CD4-positive, alpha-beta T cell treated with Interleukin-10 for 1 hour (primary cell): ENCODE measurements at regions not wholly inside any gene's neighbourhood (a gene's known extent, or its start where the extent isn't known, plus 50 kb on each side); places are given as distances from the start of the nearest gene placed in this dataset.

ENCODE experiments used
- DNase-seq: peaks from one replicate; pipeline ENCODE4 v3.0.0-alpha.2; 2020

DNA sequence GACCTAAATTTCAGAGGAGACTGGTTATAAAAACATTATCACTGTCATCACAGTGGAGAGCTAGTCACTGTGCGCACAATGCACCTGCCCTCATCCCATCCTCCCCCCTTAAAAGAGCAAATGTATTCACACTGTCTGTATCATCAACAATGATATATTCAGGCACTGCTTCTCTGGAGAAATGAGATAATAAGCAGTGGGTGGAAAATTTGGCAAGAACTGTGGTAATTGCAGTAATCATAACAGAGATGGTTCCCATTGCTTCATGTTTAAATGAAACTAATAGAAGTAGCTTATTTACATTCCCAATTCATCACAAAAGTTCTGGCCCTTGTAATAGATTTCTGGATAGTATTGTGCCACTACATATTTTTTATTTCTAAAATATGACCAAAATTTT is 867.4 kb upstream of the ADGRL2 start:
- DNase-seq = no peak

- no peak for DNase-seq
Measured at GRCh38 chr1:80931178-80931577, 869.6 kb upstream of the ADGRL2 start.

DNA sequence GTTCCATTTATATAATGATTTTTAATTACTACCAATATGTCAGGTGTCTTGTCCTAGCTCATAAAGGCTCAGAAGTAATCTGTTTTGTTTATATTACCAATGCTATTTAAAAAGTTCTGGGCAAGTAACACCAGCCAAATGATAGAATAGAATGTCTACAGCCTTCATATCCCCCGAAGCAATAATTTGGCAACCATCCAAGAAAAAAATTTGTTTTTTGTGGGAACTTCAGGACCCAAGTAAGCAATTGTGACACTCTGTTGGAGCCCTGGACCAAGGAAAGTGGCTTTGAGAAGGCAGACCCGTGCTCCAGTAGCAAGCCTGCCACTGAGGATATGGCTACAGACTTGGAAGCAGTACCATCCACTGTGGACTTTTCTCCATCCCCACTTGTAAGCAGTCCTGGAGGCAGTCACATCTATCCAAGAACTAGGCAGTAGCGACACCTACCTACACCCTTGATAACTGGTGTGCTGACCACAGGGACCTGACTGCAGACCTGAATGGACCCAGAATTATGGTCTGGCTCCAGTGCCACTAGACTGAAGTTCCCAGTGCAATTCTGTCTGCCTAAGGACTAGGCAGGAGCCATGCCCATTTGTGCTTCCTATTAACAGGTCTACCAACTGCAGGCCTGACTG is 870.7 kb upstream of the ADGRL2 start:
- DNase-seq = no peak

GRCh38 chr1:80926531-80926930 is 874.2 kb upstream of the ADGRL2 start:
- no peak for DNase-seq

DNA sequence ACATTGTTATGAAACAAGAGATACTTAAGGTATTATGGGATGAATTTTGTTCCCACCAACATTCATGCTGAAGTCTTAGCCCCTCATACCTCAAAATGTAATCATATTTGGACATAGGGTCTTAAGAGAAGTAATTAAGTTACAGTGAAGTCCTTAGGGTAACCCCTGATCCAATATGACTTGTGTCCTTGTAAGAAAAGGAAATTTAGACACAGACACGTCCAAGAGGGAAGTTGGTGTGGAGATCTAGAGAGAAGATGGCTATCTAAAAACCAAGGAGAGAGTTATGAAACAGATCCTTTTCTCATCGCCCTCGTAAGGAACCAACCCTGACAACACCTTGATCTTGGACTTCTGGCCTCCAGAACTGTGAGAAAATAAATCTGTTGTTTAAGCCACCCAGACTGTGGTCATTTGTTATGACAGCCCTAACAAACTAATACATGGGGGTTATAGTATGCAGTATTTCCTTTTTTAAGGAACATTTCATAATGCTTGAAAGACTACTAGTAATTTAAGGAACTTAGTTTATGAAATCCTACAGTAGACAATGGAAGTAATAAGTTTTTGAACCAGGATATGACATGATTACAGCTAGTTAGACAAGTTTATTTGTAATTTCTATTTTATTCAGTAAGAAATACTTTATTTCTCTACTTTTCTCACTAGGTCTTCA is 875.5 kb upstream of the ADGRL2 start:
- DNase-seq = no peak

DNA sequence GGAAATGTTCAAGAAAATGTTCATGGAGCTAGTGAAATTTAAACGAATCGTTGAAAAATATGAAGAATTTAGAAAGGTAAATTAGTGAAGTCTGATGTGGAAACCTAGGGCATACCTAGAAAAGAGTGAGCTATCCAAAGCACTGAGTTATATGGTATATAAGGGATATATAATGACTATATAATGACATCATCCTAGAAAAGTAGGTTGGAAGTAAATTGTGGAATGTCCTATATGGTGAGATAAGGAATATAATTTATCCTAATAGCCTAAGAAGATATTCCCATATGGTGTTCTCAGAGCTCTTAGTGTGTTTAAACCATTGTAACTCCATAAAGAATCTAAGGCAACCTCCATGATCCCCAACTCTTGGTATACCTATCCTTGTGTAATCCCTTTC is 876.4 kb upstream of the ADGRL2 start:
- no peak for DNase-seq

DNA sequence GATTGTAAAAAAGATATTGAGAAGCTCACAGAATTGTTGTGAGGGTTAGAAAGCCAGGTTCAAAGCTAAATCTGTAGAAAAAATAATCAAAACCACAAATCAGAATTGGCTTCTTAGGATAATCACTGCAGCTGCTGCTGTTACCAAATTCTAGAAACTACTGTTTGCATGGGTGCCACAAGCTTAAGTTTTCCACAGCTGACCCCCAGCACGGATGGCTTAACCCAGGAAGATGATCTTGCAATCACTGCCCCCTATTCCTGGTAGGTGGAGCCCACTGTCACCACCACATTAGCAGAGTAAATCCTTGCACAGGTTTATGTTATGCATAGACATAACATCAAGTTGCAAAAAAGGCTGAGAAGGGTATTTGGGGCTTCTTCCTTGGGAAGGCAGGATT is 877.8 kb upstream of the ADGRL2 start:
- DNase-seq = no peak

GRCh38 chr1:80919426-80919825 is 881.3 kb upstream of the ADGRL2 start:
- DNase-seq = no peak

GRCh38 chr1:80918380-80918779 is 882.4 kb upstream of the ADGRL2 start:
- no peak for DNase-seq

DNA sequence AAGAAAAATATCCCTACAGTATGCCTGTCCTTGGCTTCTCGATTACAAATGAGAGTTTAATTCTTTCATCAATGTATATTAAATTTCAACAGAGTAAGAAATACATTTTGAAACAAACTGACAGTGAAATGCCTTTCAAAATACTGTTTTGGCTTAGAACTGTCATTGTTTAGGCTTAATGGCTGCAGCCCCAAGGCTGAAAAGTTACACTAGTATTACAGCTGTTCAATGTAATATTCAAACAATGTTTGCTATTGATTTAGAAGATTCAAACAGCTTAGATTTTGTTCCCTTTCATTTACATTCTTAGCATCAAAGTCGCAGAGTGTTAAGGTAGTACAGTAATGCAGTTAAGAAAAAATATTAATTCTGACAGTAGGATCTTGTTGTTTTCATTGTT is 882.9 kb upstream of the ADGRL2 start:
- no peak for DNase-seq

DNA sequence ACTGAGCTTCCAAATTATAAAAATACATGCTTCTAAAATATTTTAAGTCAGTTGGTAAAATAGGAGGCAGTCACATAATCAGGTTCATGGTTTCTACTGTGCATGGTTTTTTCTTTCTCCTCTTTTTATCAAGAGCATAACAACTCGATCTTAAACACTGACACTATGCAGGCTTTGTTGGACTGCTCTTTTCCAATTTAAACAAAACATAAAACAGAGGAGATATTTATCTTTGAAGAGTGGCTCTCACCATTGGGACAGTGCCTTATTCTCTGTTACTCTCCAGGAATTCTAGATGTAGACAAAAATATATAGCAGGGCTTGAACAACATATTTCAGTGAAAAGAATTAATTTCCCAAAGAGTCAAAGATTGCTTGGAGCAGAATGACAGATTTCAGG is 883.5 kb upstream of the ADGRL2 start:
- DNase-seq = no peak

DNA sequence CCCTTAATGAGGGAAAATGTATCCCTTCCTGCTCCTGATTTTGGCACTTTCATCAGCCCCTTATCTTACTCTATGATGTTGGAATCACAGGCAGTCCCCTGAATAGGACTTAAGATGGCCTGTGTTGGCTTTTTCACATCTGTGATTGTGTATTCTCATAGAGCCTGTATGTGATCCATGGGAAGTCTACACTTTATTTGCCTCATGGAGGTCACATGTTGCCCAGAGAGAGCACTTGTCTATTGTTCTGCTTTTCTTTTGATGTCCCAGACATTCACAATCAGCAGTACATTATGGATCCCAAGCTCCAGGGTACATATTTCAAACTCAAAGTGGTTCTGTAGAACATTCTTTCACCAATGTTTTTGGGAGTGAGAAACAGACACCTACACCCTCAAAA is 885.2 kb upstream of the ADGRL2 start:
- no peak for DNase-seq

DNA sequence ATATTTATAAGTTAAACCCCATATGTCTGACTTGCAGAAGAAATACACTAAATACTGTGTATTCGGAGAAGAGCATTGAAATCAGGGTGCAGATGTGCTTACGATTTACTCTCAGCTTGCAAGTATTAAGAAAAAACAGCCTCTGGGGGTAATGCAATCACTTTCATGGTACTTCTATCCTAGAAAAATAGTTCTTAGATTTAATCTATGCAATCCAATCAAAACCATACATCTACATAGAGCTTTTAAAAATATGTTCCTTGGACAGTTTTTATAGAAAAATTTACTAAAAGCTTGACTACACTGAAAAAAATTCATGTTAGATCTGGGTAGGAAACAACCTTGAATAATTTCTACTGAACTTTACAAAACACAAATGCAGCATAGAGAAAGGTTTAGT is 890.3 kb upstream of the ADGRL2 start:
- DNase-seq = no peak

- no peak for DNase-seq
Measured at GRCh38 chr1:80909172-80909784, 891.5 kb upstream of the ADGRL2 start.

GRCh38 chr1:80896781-80897356 is 903.9 kb upstream of the ADGRL2 start:
- DNase-seq = no peak

GRCh38 chr1:80894921-80895320 is 905.8 kb upstream of the ADGRL2 start:
- no peak for DNase-seq

DNA sequence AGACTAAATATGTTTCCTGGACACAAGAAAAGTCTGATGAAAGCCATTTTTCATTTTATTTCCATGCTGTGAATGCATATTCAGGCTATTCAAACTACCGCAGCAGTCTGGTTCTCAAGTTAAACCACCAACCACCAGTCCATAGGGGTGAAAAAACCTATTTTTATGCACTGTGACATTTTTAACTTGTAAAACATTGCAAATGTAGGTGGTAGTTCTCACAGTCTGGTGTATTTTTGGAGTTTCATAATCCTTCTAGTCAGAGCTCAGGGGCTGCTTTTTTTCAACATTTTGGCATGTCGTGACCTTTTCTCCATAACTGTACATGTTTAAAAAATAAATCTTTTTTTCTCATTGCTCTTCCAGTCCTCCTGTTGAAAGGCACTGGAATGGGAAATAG is 907.6 kb upstream of the ADGRL2 start:
- no peak for DNase-seq

GRCh38 chr1:80892539-80892938 is 908.2 kb upstream of the ADGRL2 start:
- DNase-seq = no peak

DNA sequence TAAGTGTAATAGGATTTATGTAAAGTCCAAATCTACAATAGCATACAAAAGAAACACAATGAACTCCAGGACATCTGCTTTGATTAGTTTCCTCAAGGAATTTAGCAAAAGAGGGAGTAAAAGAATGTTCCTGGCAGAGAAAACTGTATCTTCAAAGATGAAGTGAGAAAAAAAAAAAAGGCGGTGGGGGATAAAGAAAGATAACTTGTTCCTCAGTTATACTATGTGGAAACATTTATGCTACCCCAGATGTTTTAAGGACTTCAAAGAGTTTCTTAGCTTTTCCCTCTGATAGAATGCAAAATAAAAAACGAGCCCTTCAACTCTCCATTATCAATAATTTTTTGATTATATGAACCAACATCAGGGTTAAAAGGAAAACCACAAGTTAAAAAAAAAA is 908.9 kb upstream of the ADGRL2 start:
- no peak for DNase-seq

DNA sequence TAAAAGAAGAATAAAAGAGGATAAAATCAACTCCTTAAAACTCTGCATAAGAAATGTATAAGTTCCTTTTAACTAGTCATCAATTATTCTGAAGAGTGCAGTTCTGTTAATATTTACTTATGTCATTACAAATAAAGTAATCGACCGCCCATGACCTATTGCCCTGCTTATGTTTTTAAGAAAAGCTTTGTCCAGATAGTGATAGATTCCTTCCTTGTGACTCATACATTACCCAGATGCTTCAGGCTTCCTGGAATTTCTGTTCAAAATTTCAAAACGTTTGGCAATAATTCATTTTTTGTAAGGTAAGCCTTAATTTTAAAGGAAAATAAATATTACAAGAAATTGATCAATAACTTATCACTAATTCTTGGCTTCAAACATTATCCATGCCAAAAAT is 918.2 kb upstream of the ADGRL2 start:
- no peak for DNase-seq

- no peak for DNase-seq
Measured at GRCh38 chr1:80878343-80878742, 922.4 kb upstream of the ADGRL2 start.

DNA sequence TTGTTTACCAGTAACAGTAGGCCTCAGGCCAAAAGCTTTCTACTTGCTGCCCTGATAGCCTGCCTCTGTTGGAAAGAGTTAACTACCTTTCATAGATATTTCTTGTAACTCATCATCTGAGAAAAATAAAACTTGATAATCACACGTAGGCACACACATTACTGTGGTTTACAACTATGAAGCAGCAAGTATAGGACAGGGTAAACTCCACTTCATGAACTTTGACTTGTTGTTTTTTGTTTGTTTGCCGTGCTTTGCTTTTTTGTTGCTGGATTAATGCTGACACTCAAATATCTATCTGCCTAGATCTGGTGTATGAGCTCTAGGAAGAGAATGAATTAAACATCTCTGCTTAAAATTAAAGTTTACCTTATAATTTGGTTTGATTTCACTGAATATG is 924.7 kb upstream of the ADGRL2 start:
- no peak for DNase-seq

- DNase-seq = no peak
Measured at GRCh38 chr1:80869299-80869698, 931.4 kb upstream of the ADGRL2 start.

- DNase-seq = no peak
Measured at GRCh38 chr1:80847904-80848303, 952.8 kb upstream of the ADGRL2 start.
